GM12878 (cell line): ENCODE measurements at regions not wholly inside any gene's neighbourhood (a gene's known extent, or its start where the extent isn't known, plus 50 kb on each side); places are given as distances from the start of the nearest gene placed in this dataset.

ENCODE experiments used
- ATAC-seq: fragments of 200-7000 bp; cut with Tn5 transposase; 3 replicates; pipeline ENCODE4 v1.9.1; 2020; ENCODE audit warnings: mild to moderate bottlenecking, moderate library complexity
- BruUV-seq: library from RNA; stranded (reverse); fragments of 400-500 nt; replicated peaks from 2 replicates; lab custom pipeline; 2021; lab: Mats Ljungman, UMichigan
- CTCF ChIA-PET: fragments of 300-600 bp; sonication (Branson Sonifier 250); formaldehyde crosslinking; extraction: SDS; loops from one replicate; lab custom pipeline; 2021; ENCODE audit warnings: inconsistent platforms; lab: Yijun Ruan, JAX
- POLR2A ChIA-PET: fragments of 350-600 bp; formaldehyde crosslinking; extraction: SDS; loops from one replicate; lab custom pipeline; 2021; ENCODE audit warnings: inconsistent platforms; lab: Charles Lee
- RAD21 ChIA-PET: fragments of 300-600 bp; sonication (Branson Sonifier 250); formaldehyde crosslinking; loops from one replicate; lab custom pipeline; 2023; ENCODE audit warnings: antibody characterized with exemption; ENCODE audit not compliant: unreplicated experiment; lab: Charles Lee
- SMC1A ChIA-PET: fragments of 300-600 bp; sonication (Branson Sonifier 250); formaldehyde crosslinking; loops from one replicate; lab custom pipeline; 2023; ENCODE audit not compliant: unreplicated experiment, uncharacterized antibody; lab: Charles Lee
- DNase-seq: peaks from one replicate; pipeline ENCODE4 v3.0.0-alpha.2; 2011; ENCODE audit warnings: low read depth, low spot score
- FAIRE-seq: peaks from 3 replicates; lab custom pipeline; 2011; peaks lifted over from hg19 to GRCh38; lab: Jason Lieb, UNC
- H2AFZ ChIP-seq: 2 replicates; pipeline ENCODE4 v1.6.0; 2011; ENCODE audit warnings: low read depth, low read length, control low read depth; ENCODE audit not compliant: control insufficient read depth
- H3K27ac ChIP-seq: 2 replicates; pipeline ENCODE4 v1.5.1; 2011; ENCODE audit warnings: control low read depth; ENCODE audit not compliant: control insufficient read depth, insufficient read depth
- H3K27me3 ChIP-seq, 2 experiments: replicated peaks in 1 of 2; 2 replicates each; pipeline versions ENCODE4 v1.6.0 to v1.6.1; 2011; ENCODE audit warnings: low read length in 1 of 2; ENCODE audit not compliant: control insufficient read depth in 2 of 2, insufficient read depth in 2 of 2
- H3K36me3 ChIP-seq, 2 experiments: 2 replicates each; pipeline ENCODE4 v1.5.1; 2011; ENCODE audit warnings: low read length in 1 of 2; ENCODE audit not compliant: control insufficient read depth in 2 of 2, insufficient read depth in 2 of 2
- H3K4me1 ChIP-seq: 2 replicates; pipeline ENCODE4 v1.6.1; 2011; ENCODE audit warnings: mild to moderate bottlenecking, low read length, moderate library complexity, mixed read lengths; ENCODE audit not compliant: control insufficient read depth, insufficient read depth
- H3K4me2 ChIP-seq: 2 replicates; pipeline ENCODE4 v1.6.0; 2011; ENCODE audit warnings: control low read depth; ENCODE audit not compliant: control insufficient read depth, insufficient read depth
- H3K4me3 ChIP-seq: fragments of 200-600 bp; sonication (generic); 2 replicates; pipeline ENCODE4 v1.5.1; 2016
- H3K79me2 ChIP-seq: 2 replicates; pipeline ENCODE4 v1.6.0; 2011; ENCODE audit warnings: low read length; ENCODE audit not compliant: control insufficient read depth, insufficient read depth
- H3K9ac ChIP-seq: 2 replicates; pipeline ENCODE4 v1.8.0; 2011; ENCODE audit warnings: low read length, control low read depth, mixed read lengths; ENCODE audit not compliant: control insufficient read depth, insufficient read depth
- H3K9me3 ChIP-seq: replicated peaks from 3 replicates; pipeline ENCODE4 v1.5.1; 2011; ENCODE audit warnings: mild to moderate bottlenecking, low read length; ENCODE audit not compliant: control insufficient read depth, insufficient read depth
- H4K20me1 ChIP-seq: 2 replicates; pipeline ENCODE4 v1.6.0; 2011; ENCODE audit not compliant: control insufficient read depth, insufficient read depth
- CBFB ChIP-seq: IDR thresholded peaks from 2 replicates; pipeline ENCODE4 v1.6.1; 2016; ENCODE audit warnings: antibody characterized with exemption, low read depth
- POLR2A ChIP-seq: IDR thresholded peaks from 2 replicates; pipeline ENCODE4 v1.6.1; 2011; ENCODE audit warnings: low read depth, mild to moderate bottlenecking, low read length
- WGBS: methylation state at CpG from one replicate; pipeline ENCODE4 v1.1.6; 2016; ENCODE audit warnings: low lambda C conversion rate; ENCODE audit not compliant: insufficient replicate concordance, insufficient coverage; ENCODE audit errors: missing lambda C conversion rate; 5-methylcytosine and 5-hydroxymethylcytosine counted together
- in situ Hi-C: fragments of 300-500 bp; cut with MboI; formaldehyde crosslinking; loops from 9 replicates; pipeline ENCODE4 v1.14.3; 2018; ENCODE audit warnings: mixed read lengths
- intact Hi-C: fragments of 100-400 bp; cut with micrococcal nuclease; formaldehyde crosslinking; loops from one replicate; pipeline ENCODE4 v1.14.2; 2022; ENCODE audit not compliant: unreplicated experiment

- Histone ChIP-seq H3K4me1 (peaks cover 3% of the 10 kb centered on the region; the same call in 1 of the 2 replicates), H2AFZ (no peak overlapping the region), H3K4me3 (no peak overlapping the region), H3K27ac (no peak overlapping the region), H3K9ac (no peak overlapping the region), H3K9me3 (no peaks in the 10 kb centered on the region), H3K27me3 (no peaks in the 10 kb centered on the region), H3K79me2 (no peaks in the 10 kb centered on the region), H3K4me2 (no peak overlapping the region), H4K20me1 (no peaks in the 10 kb centered on the region), H3K36me3 (no peaks in the 10 kb centered on the region)
- FAIRE-seq: no peak
- TF ChIP-seq POLR2A: no peak
- CTCF ChIA-PET: interaction anchor here (0.7 to 1.1 kb wide), 4 partner anchors 9 to 648 kb away, joined by 3 to 4 read pairs (median 4); no protein-coding TSS in a partner anchor
- WGBS: 96% methylated on average over 3 of the region's 3 CpGs
- POLR2A ChIA-PET: no interaction called here
- no peak for ATAC-seq
- BruUV-seq: no TSS peak
- no peak for DNase-seq
- in situ Hi-C loops: loop anchor here (10.0 kb wide), 1 partner anchor 258 kb away; no protein-coding TSS in a partner anchor
- RAD21 ChIA-PET: interaction anchor here (0.9 kb wide), 1 partner anchor 630 kb away, joined by 3 read pairs; no protein-coding TSS in a partner anchor
- SMC1A ChIA-PET: interaction anchor here (0.8 to 1.0 kb wide), 4 partner anchors 10 to 36 kb away, joined by 3 to 5 read pairs (median 4); no protein-coding TSS in a partner anchor
- intact Hi-C loops: no loop called here
Observed at GRCh38 chr3:168216851-168217250, 121.1 kb upstream of the GOLIM4 start.

DNA sequence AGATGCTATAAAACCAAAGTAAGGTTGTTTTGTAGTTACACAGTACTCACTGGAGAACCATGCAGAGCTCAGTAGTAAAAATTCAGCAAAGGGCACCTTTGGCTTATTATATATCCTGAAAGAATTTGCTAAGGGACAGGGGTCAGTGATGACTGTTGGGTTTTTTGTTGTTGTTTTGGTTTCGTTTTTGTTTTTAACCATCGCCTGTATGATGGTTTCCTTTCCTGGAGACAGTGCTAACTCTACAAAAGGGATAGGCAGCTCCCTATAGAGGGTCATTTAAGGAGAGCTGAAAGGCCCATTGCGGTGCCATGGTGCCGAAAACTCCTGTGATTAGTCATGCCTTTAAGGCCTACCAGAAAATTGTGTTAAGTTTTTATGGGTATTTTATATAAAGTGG, 118.2 kb upstream of the GOLIM4 start:
- Histone ChIP-seq H3K36me3 (no peaks in the 10 kb centered on the region), H3K9ac (no peak overlapping the region), H2AFZ (peak overlapping the region; percentile 41), H3K27me3 (no peaks in the 10 kb centered on the region), H3K4me1 (peaks cover 3% of the 10 kb centered on the region; the same call in 1 of the 2 replicates), H3K9me3 (no peaks in the 10 kb centered on the region), H3K4me3 (no peak overlapping the region; the same call in 1 of the 2 replicates), H4K20me1 (no peaks in the 10 kb centered on the region), H3K4me2 (peak overlapping the region; percentile 53), H3K27ac (no peak overlapping the region; the same call in 1 of the 2 replicates), H3K79me2 (no peaks in the 10 kb centered on the region)
- BruUV-seq: no TSS peak
- intact Hi-C loops (loop anchor here (2.0 to 5.0 kb wide), 2 partner anchors 298 to 407 kb away; no protein-coding TSS in a partner anchor), in situ Hi-C loops (loop anchor here (5.0 to 10.0 kb wide), 3 partner anchors 261 to 633 kb away; no protein-coding TSS in a partner anchor)
- no peak for FAIRE-seq
- ChIA-PET SMC1A (interaction anchor here (0.9 to 1.8 kb wide), 6 partner anchors 16 to 667 kb away, joined by 3 to 6 read pairs (median 4); no protein-coding TSS in a partner anchor), CTCF (interaction anchor here (1.4 to 2.5 kb wide), 2 partner anchors 406 to 634 kb away, joined by 10 to 17 read pairs; no protein-coding TSS in a partner anchor), RAD21 (interaction anchor here (1.9 to 2.0 kb wide), 3 partner anchors 36 to 634 kb away, joined by 7 to 14 read pairs (median 13); no protein-coding TSS in a partner anchor), POLR2A (no interaction called here)
- WGBS: 46% methylated on average over 4 of the region's 4 CpGs
- peak; percentile 17 for DNase-seq
- TF ChIP-seq CBFB: no peak
- peak; percentile 93 for ATAC-seq
